GM12801 (cell line): ENCODE measurements at regions not wholly inside any gene's neighbourhood (a gene's known extent, or its start where the extent isn't known, plus 50 kb on each side); places are given as distances from the start of the nearest gene placed in this dataset.

Experiments used
- TF ChIP-seq, protein P1 (sequence below): IDR thresholded peaks from one replicate; pipeline ENCODE4 v1.5.1; 2011; ENCODE audit warnings: control low read depth; ENCODE audit not compliant: insufficient read length; ENCODE audit errors: extremely low read depth

DNA sequence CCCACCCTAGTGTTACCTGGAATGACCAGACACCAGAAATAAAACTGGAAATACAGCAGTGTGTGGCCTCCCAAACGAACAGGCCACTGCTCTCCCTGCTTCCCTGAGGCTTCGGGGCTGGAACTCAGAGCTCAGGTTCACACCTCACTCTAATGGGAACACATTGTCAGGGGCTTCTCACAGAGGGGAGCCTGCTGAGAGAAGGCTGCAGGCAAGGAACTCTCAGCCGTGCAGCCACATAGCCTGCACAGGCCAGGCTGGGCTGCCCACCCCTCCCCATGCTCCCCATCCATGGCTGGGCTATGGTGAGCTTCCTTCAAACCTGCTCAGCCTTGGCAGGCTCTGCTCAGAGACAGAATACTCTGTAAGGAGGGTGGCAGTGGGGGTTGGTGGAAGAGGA, 302.5 kb downstream of the EMP1 start:
- TF ChIP-seq, protein P1, sequence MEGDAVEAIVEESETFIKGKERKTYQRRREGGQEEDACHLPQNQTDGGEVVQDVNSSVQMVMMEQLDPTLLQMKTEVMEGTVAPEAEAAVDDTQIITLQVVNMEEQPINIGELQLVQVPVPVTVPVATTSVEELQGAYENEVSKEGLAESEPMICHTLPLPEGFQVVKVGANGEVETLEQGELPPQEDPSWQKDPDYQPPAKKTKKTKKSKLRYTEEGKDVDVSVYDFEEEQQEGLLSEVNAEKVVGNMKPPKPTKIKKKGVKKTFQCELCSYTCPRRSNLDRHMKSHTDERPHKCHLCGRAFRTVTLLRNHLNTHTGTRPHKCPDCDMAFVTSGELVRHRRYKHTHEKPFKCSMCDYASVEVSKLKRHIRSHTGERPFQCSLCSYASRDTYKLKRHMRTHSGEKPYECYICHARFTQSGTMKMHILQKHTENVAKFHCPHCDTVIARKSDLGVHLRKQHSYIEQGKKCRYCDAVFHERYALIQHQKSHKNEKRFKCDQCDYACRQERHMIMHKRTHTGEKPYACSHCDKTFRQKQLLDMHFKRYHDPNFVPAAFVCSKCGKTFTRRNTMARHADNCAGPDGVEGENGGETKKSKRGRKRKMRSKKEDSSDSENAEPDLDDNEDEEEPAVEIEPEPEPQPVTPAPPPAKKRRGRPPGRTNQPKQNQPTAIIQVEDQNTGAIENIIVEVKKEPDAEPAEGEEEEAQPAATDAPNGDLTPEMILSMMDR, result no peak

DNA sequence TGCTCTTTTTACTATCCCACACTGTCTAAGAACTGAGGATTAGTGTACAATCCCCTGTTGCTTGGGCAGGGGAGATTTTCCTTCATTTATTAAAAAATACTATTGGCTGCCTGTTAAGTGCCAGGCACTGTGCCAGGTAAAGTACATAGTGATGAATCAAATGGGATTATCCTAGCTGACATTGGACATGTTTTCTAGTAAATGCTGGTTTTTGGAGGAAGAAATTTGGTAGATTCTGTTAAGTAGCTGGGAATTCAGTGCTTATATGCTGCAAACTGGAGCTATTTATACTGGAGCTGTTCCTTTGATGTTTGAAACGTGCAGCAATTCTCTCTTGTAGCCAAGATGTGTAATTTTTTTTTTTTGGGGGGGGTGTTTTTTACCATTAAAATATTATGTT, 299.6 kb downstream of the EMP1 start:
- TF ChIP-seq, protein P1, result no peak

DNA sequence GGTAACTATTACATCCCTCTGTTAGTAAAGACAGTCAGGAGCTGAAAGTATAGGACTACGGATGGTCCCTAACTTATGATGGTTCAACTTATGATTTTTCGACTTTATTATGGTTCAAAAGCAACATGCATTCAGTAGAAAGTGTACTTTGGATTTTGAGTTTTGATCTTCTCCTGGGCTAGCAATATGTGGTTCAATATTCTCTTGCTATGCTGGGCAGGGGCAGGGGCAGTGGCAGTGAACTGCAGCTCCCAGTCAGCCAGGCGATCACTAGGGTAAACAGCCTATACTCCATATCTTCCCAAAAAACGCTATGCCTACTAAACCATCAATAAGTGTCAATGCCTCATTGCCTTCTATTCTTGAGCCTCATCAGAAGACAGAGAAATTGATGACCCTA, 292.7 kb downstream of the EMP1 start:
- TF ChIP-seq, protein P1, result no peak

- TF ChIP-seq, protein P1, result no peak
Measured at GRCh38 chr12:13487326-13487725, 290.8 kb downstream of the EMP1 start.

DNA sequence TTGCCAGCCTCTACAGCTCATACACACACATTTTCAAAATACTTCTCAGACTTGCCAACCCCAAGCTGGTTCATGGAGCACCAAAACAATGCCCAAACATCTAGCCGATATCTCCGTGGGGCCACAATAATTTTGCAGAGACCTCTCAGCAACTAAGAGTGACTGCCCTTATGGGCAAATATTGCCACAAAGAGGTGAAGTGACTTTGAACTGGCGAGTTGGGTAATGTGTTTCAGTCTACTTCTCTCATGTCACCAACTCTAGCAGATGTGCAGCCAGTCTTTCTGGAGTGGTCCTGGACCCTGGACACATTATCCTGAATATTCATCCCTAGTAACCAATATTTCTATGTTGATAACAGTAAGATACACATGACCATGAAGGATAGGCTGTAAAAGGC, 290.3 kb downstream of the EMP1 start:
- TF ChIP-seq, protein P1, result no peak

GRCh38 chr12:13478650-13479181, 282.2 kb downstream of the EMP1 start:
- TF ChIP-seq, protein P1, result no peak

GRCh38 chr12:13474381-13474780, 277.9 kb downstream of the EMP1 start:
- TF ChIP-seq, protein P1, result no peak
